K562 (cell line): ENCODE measurements at regions not wholly inside any gene's neighbourhood (a gene's known extent, or its start where the extent isn't known, plus 50 kb on each side); places are given as distances from the start of the nearest gene placed in this dataset.

Experiments used
- ATAC-seq: fragments of 200-7000 bp; cut with Tn5 transposase; 3 replicates; pipeline ENCODE4 v1.9.1; 2020; ENCODE audit warnings: moderate library complexity
- BruUV-seq: library from RNA; stranded (reverse); fragments of 400-500 nt; replicated peaks from 2 replicates; lab custom pipeline; 2021; lab: Mats Ljungman, UMichigan
- CTCF ChIA-PET: fragments of 300-600 bp; formaldehyde crosslinking; extraction: SDS; loops from one replicate; lab custom pipeline; 2021; ENCODE audit warnings: low intra/inter-chr PET ratio; lab: Yijun Ruan, JAX
- POLR2A ChIA-PET: fragments of 300-600, 350-650 bp; sonication (Branson Sonifier 250); formaldehyde crosslinking; extraction: SDS; loops from one replicate; lab custom pipeline; 2021; ENCODE audit warnings: antibody characterized with exemption, inconsistent platforms; lab: Yijun Ruan, JAX
- DNase-seq, 4 experiments: peaks; one replicate each; pipeline versions ENCODE4 v3.0.0 to v3.0.0-alpha.2; 2011 to 2018; ENCODE audit warnings: low spot score in 3 of 4, mixed read lengths in 3 of 4; ENCODE audit errors: extremely low read depth in 1 of 4
- FAIRE-seq: peaks from 2 replicates; lab custom pipeline; 2011; peaks lifted over from hg19 to GRCh38; lab: Jason Lieb, UNC
- H2AFZ ChIP-seq: 2 replicates; pipeline ENCODE4 v1.6.0; 2011; ENCODE audit warnings: low read depth, low read length, control low read depth, inconsistent platforms
- H3K27ac ChIP-seq: fragments of 200-600 bp; 3 replicates; pipeline ENCODE4 v1.8.0; 2011; ENCODE audit warnings: low read depth, mild to moderate bottlenecking, control low read depth, inconsistent platforms, low read length, moderate library complexity, mixed read lengths; ENCODE audit errors: extremely low read depth
- H3K27me3 ChIP-seq, 2 experiments: fragments of 300-600 bp in 1 of 2; 2 replicates in 1 of 2; 3 replicates in 1 of 2; pipeline versions ENCODE4 v1.6.0 to v1.8.0; 2011; ENCODE audit warnings: inconsistent platforms in 2 of 2, low read length in 2 of 2, mild to moderate bottlenecking in 1 of 2, mixed read lengths in 1 of 2, moderate library complexity in 1 of 2; ENCODE audit not compliant: control insufficient read depth in 2 of 2, insufficient read depth in 2 of 2
- H3K36me3 ChIP-seq: fragments of 300-600 bp; 3 replicates; pipeline ENCODE4 v1.8.0; 2011; ENCODE audit warnings: mild to moderate bottlenecking, low read length, inconsistent platforms; ENCODE audit not compliant: control insufficient read depth, insufficient read depth
- H3K4me1 ChIP-seq, 2 experiments: fragments of 200-600 bp in 1 of 2; replicated peaks in 1 of 2; 2 replicates in 1 of 2; 3 replicates in 1 of 2; pipeline versions ENCODE4 v1.5.1 to v1.8.0; 2011; ENCODE audit warnings: inconsistent platforms in 2 of 2, low read length in 2 of 2, mild to moderate bottlenecking in 1 of 2, mixed read lengths in 1 of 2, moderate library complexity in 1 of 2; ENCODE audit not compliant: control insufficient read depth in 2 of 2, insufficient read depth in 2 of 2
- H3K4me2 ChIP-seq: 2 replicates; pipeline ENCODE4 v1.6.1; 2011; ENCODE audit warnings: low read length, control low read depth, inconsistent platforms, mixed read lengths; ENCODE audit not compliant: insufficient read depth
- H3K4me3 ChIP-seq: fragments of 200-600 bp; sonication (generic), shearing (Covaris generic); 2 replicates; pipeline ENCODE4 v1.5.1; 2016; ENCODE audit warnings: control low read depth, inconsistent platforms
- H3K79me2 ChIP-seq: fragments of 200-600 bp; 3 replicates; pipeline ENCODE4 v1.8.0; 2011; ENCODE audit warnings: low read length, inconsistent platforms; ENCODE audit not compliant: control insufficient read depth, insufficient read depth
- H3K9ac ChIP-seq, 2 experiments: 2 replicates each; pipeline versions ENCODE4 v1.6.0 to v1.6.1; 2011; ENCODE audit warnings: low read depth in 2 of 2, low read length in 2 of 2, control low read depth in 1 of 2, inconsistent platforms in 1 of 2, mild to moderate bottlenecking in 1 of 2, mixed read lengths in 1 of 2; ENCODE audit not compliant: insufficient read depth in 1 of 2
- H3K9me1 ChIP-seq: one replicate; pipeline ENCODE4 v1.6.0; 2011; ENCODE audit warnings: inconsistent platforms, mild to moderate bottlenecking, low read length, moderate library complexity; ENCODE audit not compliant: control insufficient read depth, insufficient read depth
- H3K9me3 ChIP-seq: replicated peaks from 2 replicates; pipeline ENCODE4 v1.5.1; 2011; ENCODE audit warnings: low read depth, low read length, inconsistent platforms; ENCODE audit not compliant: control insufficient read depth, insufficient read depth
- H4K20me1 ChIP-seq: replicated peaks from 2 replicates; pipeline ENCODE4 v1.6.1; 2011; ENCODE audit warnings: low read length, inconsistent platforms, mixed read lengths; ENCODE audit not compliant: control insufficient read depth, insufficient read depth
- CREM ChIP-seq: IDR thresholded peaks from 2 replicates; pipeline ENCODE4 v1.6.1; 2014; ENCODE audit warnings: antibody characterized with exemption, low read depth
- EP300 ChIP-seq: IDR thresholded peaks from 2 replicates; pipeline ENCODE4 v1.6.1; 2012; ENCODE audit warnings: low read length, improper control_type of control experiment
- FOXA1 ChIP-seq: fragments of 450-650 bp; IDR thresholded peaks from 2 replicates; pipeline ENCODE4 v1.6.1; 2016; ENCODE audit warnings: mild to moderate bottlenecking, borderline replicate concordance
- MCM3 ChIP-seq: fragments of 450-650 bp; IDR thresholded peaks from 2 replicates; pipeline ENCODE4 v1.6.1; 2016
- MEF2A ChIP-seq: IDR thresholded peaks from 2 replicates; pipeline ENCODE4 v1.6.1; 2011; ENCODE audit warnings: low read depth, mild to moderate bottlenecking, low read length, moderate library complexity; ENCODE audit not compliant: control insufficient read depth
- NCOA4 ChIP-seq: fragments of 450-650 bp; IDR thresholded peaks from 2 replicates; pipeline ENCODE4 v1.6.1; 2018; ENCODE audit warnings: mild to moderate bottlenecking; ENCODE audit not compliant: partially characterized antibody
- NR0B1 ChIP-seq: fragments of 450-650 bp; IDR thresholded peaks from one replicate; pipeline ENCODE4 v1.6.1; 2018; ENCODE audit warnings: mild to moderate bottlenecking, moderate library complexity; ENCODE audit not compliant: partially characterized antibody
- SMARCA5 ChIP-seq: fragments of 450-650 bp; IDR thresholded peaks from 2 replicates; pipeline ENCODE4 v1.6.1; 2016
- SRF ChIP-seq, 2 experiments: fragments of 250-450, 450-650 bp in 1 of 2; sonication (Bioruptor Pico) in 1 of 2; sonication (generic) in 1 of 2; formaldehyde crosslinking; IDR thresholded peaks; 2 replicates each; pipeline versions ENCODE4 v1.5.0 to v1.5.1; 2020 to 2022; ENCODE audit warnings: mild to moderate bottlenecking in 1 of 2, missing genetic modification reagents in 1 of 2
- ZBTB17 ChIP-seq: fragments of 450-650 bp; formaldehyde crosslinking; IDR thresholded peaks from 2 replicates; pipeline ENCODE4 v1.4.0; 2020; ENCODE audit warnings: mild to moderate bottlenecking
- ZNF239 ChIP-seq: fragments of 250-450 bp; sonication (Bioruptor Pico); IDR thresholded peaks from 2 replicates; pipeline ENCODE4 v1.4.0; 2020; ENCODE audit warnings: mild to moderate bottlenecking
- in situ Hi-C: fragments of 300-500 bp; cut with MboI; formaldehyde crosslinking; loops from 4 replicates; pipeline ENCODE4 v1.15.0; 2018; ENCODE audit warnings: inconsistent platforms, mixed read lengths
- intact Hi-C: fragments of 100-400 bp; cut with micrococcal nuclease; formaldehyde crosslinking; loops from 2 replicates; pipeline ENCODE4 v1.14.2; 2022
- TF ChIP-seq, protein P1 (sequence below), 2 experiments: IDR thresholded peaks; 2 replicates each; pipeline ENCODE4 v1.6.1; 2011; ENCODE audit warnings: borderline replicate concordance in 1 of 2, control low read depth in 1 of 2, low read depth in 1 of 2, low read length in 1 of 2, mild to moderate bottlenecking in 1 of 2, mixed read lengths in 1 of 2, moderate library complexity in 1 of 2; ENCODE audit not compliant: insufficient read depth in 1 of 2, insufficient read length in 1 of 2, poor library complexity in 1 of 2, severe bottlenecking in 1 of 2; ENCODE audit errors: extremely low read depth in 1 of 2
- TF ChIP-seq, protein P2 (sequence below): fragments of 250-450 bp; sonication (Bioruptor Pico); IDR thresholded peaks from 2 replicates; pipeline ENCODE4 v1.4.0; 2020; ENCODE audit warnings: mild to moderate bottlenecking, moderate library complexity

DNA sequence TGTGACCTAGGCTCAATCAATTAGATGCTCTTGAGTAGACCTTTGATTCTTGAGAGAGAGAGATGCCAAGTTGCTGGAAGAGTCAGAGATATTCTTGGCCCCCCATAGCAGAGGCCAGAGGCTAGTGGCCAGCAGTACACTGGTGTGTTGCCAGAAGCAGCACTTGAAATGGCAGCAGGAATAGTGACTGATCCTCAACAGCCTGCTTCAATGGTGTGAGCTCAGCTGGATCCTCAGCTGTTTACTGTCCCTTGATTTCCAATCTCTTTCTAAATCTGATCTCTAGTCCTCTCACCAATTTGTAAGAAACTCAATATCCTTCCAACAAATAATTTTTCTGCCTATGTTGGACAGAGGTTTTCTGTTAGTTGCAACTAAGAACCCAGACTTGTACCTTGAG lies 170.3 kb upstream of the CCDC54 start:
- Histone ChIP-seq H3K27me3 (no peaks in the 10 kb centered on the region), H3K4me3 (no peak overlapping the region), H3K27ac (no peak overlapping the region), H3K4me1 (no peaks in the 10 kb centered on the region), H3K79me2 (no peaks in the 10 kb centered on the region), H3K9me3 (no peaks in the 10 kb centered on the region), H3K9me1 (no peaks in the 10 kb centered on the region), H3K36me3 (no peaks in the 10 kb centered on the region), H2AFZ (no peak overlapping the region), H3K4me2 (no peak overlapping the region), H3K9ac (no peak overlapping the region), H4K20me1 (no peaks in the 10 kb centered on the region)
- no TSS peak for BruUV-seq
- intact Hi-C loops (no loop called here), in situ Hi-C loops (no loop called here)
- no peak for TF ChIP-seq FOXA1
- TF ChIP-seq SMARCA5: no peak
- TF ChIP-seq EP300: no peak
- TF ChIP-seq ZNF239 (CRISPR knock-in tag): no peak
- no peak for TF ChIP-seq SRF (CRISPR knock-in tag; IDR thresholded peaks at IDR 0.05)
- TF ChIP-seq ZBTB17 (CRISPR knock-in tag): no peak
- ChIA-PET CTCF (no interaction called here), POLR2A (no interaction called here)
- DNase-seq: no peak
- no peak for FAIRE-seq
- no peak for ATAC-seq

GRCh38 chr3:107208100-107208499 lies 169.1 kb upstream of the CCDC54 start:
- no peaks in the 10 kb centered on the region for H3K79me2 ChIP-seq
- no peaks in the 10 kb centered on the region for H3K36me3 ChIP-seq
- POLR2A ChIA-PET: interaction anchor here (0.5 kb wide), 1 partner anchor 675 kb away, joined by 3 read pairs; no protein-coding TSS in a partner anchor
- ATAC-seq (no peak), DNase-seq (no peak), FAIRE-seq (no peak)
- no peaks in the 10 kb centered on the region for H3K9me1 ChIP-seq
- in situ Hi-C loops (no loop called here), intact Hi-C loops (no loop called here)
- no peaks in the 10 kb centered on the region for H3K9me3 ChIP-seq
- no peak overlapping the region for H3K9ac ChIP-seq
- no peaks in the 10 kb centered on the region for H4K20me1 ChIP-seq
- no peak overlapping the region for H2AFZ ChIP-seq
- no peak overlapping the region for H3K4me2 ChIP-seq
- H3K27ac ChIP-seq: no peak overlapping the region
- CTCF ChIA-PET: no interaction called here
- BruUV-seq: no TSS peak
- no peaks in the 10 kb centered on the region for H3K4me1 ChIP-seq
- H3K27me3 ChIP-seq: no peaks in the 10 kb centered on the region
- no peak overlapping the region for H3K4me3 ChIP-seq
- TF ChIP-seq, protein P1, sequence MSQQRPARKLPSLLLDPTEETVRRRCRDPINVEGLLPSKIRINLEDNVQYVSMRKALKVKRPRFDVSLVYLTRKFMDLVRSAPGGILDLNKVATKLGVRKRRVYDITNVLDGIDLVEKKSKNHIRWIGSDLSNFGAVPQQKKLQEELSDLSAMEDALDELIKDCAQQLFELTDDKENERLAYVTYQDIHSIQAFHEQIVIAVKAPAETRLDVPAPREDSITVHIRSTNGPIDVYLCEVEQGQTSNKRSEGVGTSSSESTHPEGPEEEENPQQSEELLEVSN (IDR thresholded peaks at IDR 0.05; ENCODE audit: borderline replicate concordance in 1 of 2, extremely low read depth in 1 of 2, insufficient read depth in 1 of 2, insufficient read length in 1 of 2, low read depth in 1 of 2, low read length in 1 of 2, poor library complexity in 1 of 2, severe bottlenecking in 1 of 2): no peak
- TF ChIP-seq MEF2A (no peak), CREM (no peak), MCM3 (no peak), NCOA4 (no peak), NR0B1 (no peak)
- TF ChIP-seq, protein P2, sequence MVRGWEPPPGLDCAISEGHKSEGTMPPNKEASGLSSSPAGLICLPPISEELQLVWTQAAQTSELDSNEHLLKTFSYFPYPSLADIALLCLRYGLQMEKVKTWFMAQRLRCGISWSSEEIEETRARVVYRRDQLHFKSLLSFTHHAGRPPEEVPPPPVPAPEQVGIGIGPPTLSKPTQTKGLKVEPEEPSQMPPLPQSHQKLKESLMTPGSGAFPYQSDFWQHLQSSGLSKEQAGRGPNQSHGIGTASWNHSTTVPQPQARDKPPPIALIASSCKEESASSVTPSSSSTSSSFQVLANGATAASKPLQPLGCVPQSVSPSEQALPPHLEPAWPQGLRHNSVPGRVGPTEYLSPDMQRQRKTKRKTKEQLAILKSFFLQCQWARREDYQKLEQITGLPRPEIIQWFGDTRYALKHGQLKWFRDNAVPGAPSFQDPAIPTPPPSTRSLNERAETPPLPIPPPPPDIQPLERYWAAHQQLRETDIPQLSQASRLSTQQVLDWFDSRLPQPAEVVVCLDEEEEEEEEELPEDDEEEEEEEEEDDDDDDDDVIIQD: no peak
